ENCODE measurements at regions not wholly inside any gene's neighbourhood (a gene's known extent, or its start where the extent isn't known, plus 50 kb on each side); places are given as distances from the start of the nearest gene placed in this dataset.
"Not testable (repeated sequence)": the region's sequence is repeated elsewhere in the genome, so short reads cannot be mapped to it uniquely, and the experiment has no call there.

GRCh38 chr9:76964612-76965011, 54.8 kb upstream of the FOXB2 start:
- intact Hi-C loops (cut with DNase I): no loop called here
- H3K36me3 ChIP-seq (ENCODE audit: control insufficient read depth in 2 of 3, insufficient read depth in 3 of 3, low read length in 3 of 3): no peaks in the 10 kb centered on the region
- H3K27ac ChIP-seq (ENCODE audit: low read depth in 2 of 2, low read length in 2 of 2): no peak overlapping the region
- no peaks in the 10 kb centered on the region for H3K4me1 ChIP-seq (ENCODE audit: control insufficient read depth in 2 of 3, insufficient read depth in 2 of 3, low read depth in 1 of 3, low read length in 3 of 3)
- H3K4me3 ChIP-seq (ENCODE audit: low read length in 3 of 3): no peak overlapping the region
- no peaks in the 10 kb centered on the region for H3K9me3 ChIP-seq (ENCODE audit: control insufficient read depth in 2 of 3, insufficient read depth in 1 of 3, low read length in 3 of 3)
- H3K27me3 ChIP-seq (ENCODE audit: control insufficient read depth, insufficient read depth, low read length): no peaks in the 10 kb centered on the region
- H3K9ac ChIP-seq (ENCODE audit: low read length in 3 of 3): no peak overlapping the region
- TF ChIP-seq CTCF (IDR thresholded peaks at IDR 0.05; ENCODE audit: borderline replicate concordance, extremely low read depth, insufficient read depth): no peak
- no peak for FAIRE-seq
- no peak for DNase-seq

GRCh38 chr9:76962732-76963131, 56.7 kb upstream of the FOXB2 start:
- no peaks in the 10 kb centered on the region for H3K36me3 ChIP-seq (ENCODE audit: control insufficient read depth in 2 of 3, insufficient read depth in 3 of 3, low read length in 3 of 3)
- FAIRE-seq (no peak), DNase-seq (peak in 1 of 5 donors; percentile 3)
- TF ChIP-seq CTCF (IDR thresholded peaks at IDR 0.05; ENCODE audit: borderline replicate concordance, extremely low read depth, insufficient read depth): no peak
- no peaks in the 10 kb centered on the region for H3K27me3 ChIP-seq (ENCODE audit: control insufficient read depth, insufficient read depth, low read length)
- H3K4me1 ChIP-seq (ENCODE audit: control insufficient read depth in 2 of 3, insufficient read depth in 2 of 3, low read depth in 1 of 3, low read length in 3 of 3): no peaks in the 10 kb centered on the region
- H3K27ac ChIP-seq (ENCODE audit: low read depth in 2 of 2, low read length in 2 of 2): no peak overlapping the region
- no peak overlapping the region for H3K4me3 ChIP-seq (ENCODE audit: low read length in 3 of 3)
- H3K9me3 ChIP-seq (ENCODE audit: control insufficient read depth in 2 of 3, insufficient read depth in 1 of 3, low read length in 3 of 3): no peaks in the 10 kb centered on the region
- H3K9ac ChIP-seq (ENCODE audit: low read length in 3 of 3): no peak overlapping the region
- intact Hi-C loops (cut with DNase I): no loop called here

- FAIRE-seq: no peak
- Histone ChIP-seq H3K27ac (ENCODE audit: low read depth in 2 of 2, low read length in 2 of 2) (no peak overlapping the region), H3K9ac (ENCODE audit: low read length in 3 of 3) (no peak overlapping the region), H3K4me3 (ENCODE audit: low read length in 3 of 3) (no peak overlapping the region), H3K27me3 (ENCODE audit: control insufficient read depth, insufficient read depth, low read length) (no peaks in the 10 kb centered on the region), H3K4me1 (ENCODE audit: control insufficient read depth in 2 of 3, insufficient read depth in 2 of 3, low read depth in 1 of 3, low read length in 3 of 3) (no peaks in the 10 kb centered on the region), H3K9me3 (ENCODE audit: control insufficient read depth in 2 of 3, insufficient read depth in 1 of 3, low read length in 3 of 3) (no peaks in the 10 kb centered on the region), H3K36me3 (ENCODE audit: control insufficient read depth in 2 of 3, insufficient read depth in 3 of 3, low read length in 3 of 3) (no peaks in the 10 kb centered on the region)
- TF ChIP-seq CTCF (IDR thresholded peaks at IDR 0.05; ENCODE audit: borderline replicate concordance, extremely low read depth, insufficient read depth): no peak
- no peak for DNase-seq
- intact Hi-C loops (cut with DNase I): no loop called here
Measured at GRCh38 chr9:76957258-76957657, 51.3 kb upstream of the PRUNE2 start.

GRCh38 chr9:76956371-76956770, 50.5 kb upstream of the PRUNE2 start:
- peak in 2 of 5 donors; percentile 36 to 41 for DNase-seq
- H3K4me3 ChIP-seq (ENCODE audit: low read length in 3 of 3); H3K27ac ChIP-seq (ENCODE audit: low read depth in 2 of 2, low read length in 2 of 2); H3K9me3 ChIP-seq (ENCODE audit: control insufficient read depth in 2 of 3, insufficient read depth in 1 of 3, low read length in 3 of 3); H3K27me3 ChIP-seq (ENCODE audit: control insufficient read depth, insufficient read depth, low read length); FAIRE-seq; H3K36me3 ChIP-seq (ENCODE audit: control insufficient read depth in 2 of 3, insufficient read depth in 3 of 3, low read length in 3 of 3); H3K4me1 ChIP-seq (ENCODE audit: control insufficient read depth in 2 of 3, insufficient read depth in 2 of 3, low read depth in 1 of 3, low read length in 3 of 3); intact Hi-C loops (cut with DNase I); H3K9ac ChIP-seq (ENCODE audit: low read length in 3 of 3): not testable (repeated sequence)

Data from kidney (tissue), 13 donors.